OCI-M2 (cell line): ENCODE measurements at regions not wholly inside any gene's neighbourhood (a gene's known extent, or its start where the extent isn't known, plus 50 kb on each side); places are given as distances from the start of the nearest gene placed in this dataset.
A peak's percentile ranks its signal among the peaks of the same experiment; 100 is the strongest.
"Not testable (repeated sequence)": the region's sequence is repeated elsewhere in the genome, so short reads cannot be mapped to it uniquely, and the experiment has no call there.

ENCODE experiments used
- DNase-seq: peaks from one replicate; lab custom pipeline; 2025; ENCODE audit not compliant: unreplicated experiment; lab: John Stamatoyannopoulos, UW

DNA sequence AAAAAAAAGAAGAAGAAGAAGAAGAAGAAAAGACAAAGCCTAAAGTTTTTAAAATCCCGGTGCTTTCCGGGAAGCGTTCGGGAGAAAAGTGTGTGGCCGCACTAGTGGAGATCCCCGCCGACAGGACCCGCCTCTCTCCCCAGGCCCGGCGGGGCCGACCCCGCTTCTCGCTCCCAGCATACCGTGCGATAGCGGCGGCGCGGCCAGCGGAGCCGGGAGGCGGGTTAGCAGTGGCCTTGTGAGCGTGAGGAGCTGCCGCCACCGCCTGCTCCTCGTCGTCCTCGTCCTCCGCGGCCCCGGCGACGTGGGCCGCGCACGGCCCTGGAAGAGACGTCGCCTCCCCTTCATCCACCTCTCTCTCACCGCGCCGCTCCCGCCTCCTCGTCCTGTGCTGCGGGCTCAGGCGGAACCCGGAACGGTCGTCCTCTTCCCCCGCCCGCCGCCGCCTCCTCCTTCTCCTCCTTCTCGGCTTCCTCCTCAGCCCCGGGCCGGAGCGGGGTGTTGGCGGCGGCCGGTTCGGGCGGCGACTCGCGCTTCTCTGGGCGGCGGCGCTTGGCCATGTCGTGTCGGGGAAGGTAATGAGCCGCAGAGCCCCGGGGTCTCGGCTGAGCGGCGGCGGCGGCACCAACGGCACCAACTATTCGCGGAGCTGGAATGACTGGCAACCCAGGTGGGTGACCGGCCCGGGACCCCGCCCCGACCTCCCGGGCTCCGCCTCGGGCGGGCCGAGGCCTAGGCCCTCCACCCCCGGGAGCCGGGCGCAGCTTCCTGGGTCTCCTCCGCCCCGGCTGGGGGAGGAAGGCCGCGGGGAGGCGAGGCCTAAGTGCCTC lies 62.6 kb upstream of the CDR2 start:
- DNase-seq = peak; percentile 3

DNA sequence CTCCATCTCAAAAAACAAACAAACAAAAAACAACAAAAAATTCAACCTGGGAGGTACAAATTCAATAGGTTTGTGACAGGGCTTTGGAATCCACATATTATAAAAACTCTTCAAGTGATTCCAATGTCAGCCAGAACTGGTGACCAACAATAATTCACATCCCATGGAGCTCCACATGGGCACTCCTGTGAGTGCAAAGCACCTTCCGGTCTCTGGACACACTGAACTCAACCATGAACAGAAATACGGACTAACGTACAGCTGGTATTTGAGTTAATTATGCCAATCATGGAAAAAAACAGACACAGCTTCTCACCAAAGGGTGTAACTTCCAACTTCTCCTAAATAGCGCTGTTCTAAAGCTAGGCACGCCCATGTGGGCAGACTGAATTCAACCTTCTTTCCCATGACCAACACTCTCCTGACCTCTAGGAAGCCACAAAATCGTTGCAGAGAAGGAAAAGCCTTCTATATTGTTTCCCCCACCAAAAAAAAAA lies 62.0 kb upstream of the CDR2 start:
- DNase-seq = not testable (repeated sequence)

DNA sequence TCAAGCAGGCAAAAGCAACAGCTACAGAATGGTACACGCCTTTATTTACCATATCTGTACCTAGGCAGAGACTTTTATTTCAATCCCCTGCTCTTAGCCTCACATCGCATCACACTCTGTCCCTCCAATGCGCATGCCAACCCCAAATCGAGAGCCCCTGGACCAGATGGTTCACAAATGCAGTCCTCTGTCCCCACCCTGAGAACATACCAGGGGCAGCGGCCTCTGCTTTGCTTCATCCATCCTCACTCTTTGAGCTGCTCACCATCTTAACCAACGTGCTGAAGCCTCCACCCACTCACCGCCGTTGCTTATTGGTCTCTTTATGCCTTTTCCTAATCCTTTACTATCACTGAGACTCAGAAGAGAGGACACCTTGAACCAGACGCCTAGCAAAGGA lies 56.9 kb upstream of the CDR2 start:
- DNase-seq = not testable (repeated sequence)

DNA sequence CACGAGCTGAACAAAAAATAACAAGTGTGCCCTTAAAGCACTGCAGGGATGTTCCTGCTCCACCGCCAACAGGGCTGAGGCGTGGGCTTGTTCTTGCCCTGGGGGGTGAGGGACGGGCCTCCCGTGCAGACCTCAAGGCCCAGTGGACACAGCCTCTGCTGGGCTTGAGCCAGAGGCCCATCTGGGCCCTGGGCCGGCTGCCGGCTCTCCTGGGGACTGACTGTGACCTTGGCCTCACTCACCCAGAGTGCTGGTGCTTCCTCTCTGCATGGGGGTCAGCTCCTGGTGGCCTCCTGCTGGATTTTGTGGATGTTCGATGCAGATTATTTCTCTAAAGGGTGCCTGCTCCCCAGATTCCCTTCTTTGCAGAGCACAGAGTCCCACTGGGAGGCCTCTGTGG lies 54.2 kb upstream of the CDR2 start:
- DNase-seq = no peak

DNA sequence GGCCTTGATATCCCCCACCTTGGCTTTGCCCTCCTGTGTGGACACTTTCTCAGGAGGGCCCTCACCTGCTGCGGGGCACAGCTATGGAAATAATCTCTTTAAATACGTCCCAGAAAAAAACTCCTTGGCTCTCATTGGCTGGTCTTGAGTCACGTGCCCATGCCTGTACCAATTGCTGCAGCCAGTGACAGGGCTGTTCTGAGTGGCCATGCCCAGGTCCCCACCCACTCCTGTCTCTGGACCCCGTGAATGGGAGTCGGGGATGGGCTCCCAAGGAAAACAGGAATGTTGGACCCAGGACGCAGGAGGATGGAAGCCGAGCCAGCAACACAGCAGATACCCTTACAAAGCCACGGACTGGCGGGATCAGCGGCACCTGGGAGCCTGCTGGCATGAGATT lies 53.1 kb upstream of the CDR2 start:
- no peak for DNase-seq

DNA sequence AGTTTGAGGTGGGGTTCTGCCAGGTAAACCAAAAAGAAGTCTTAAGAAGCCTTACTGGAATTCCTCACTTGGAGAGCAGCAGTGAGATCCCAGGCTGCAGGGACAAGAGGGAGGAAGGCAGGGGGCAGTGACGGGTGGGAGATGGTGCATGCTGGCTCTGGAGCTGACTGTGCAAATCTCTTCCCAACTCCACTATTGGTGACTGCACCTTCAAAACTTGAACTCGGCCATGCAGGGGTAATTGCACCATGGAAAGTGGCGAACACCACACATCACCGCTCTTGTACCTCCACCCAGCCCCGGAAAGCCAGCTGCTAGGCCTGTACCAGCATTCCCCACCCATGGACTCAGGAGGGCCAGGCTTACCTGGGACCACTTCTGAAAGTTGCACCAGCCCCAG lies 51.4 kb upstream of the CDR2 start:
- no peak for DNase-seq

DNA sequence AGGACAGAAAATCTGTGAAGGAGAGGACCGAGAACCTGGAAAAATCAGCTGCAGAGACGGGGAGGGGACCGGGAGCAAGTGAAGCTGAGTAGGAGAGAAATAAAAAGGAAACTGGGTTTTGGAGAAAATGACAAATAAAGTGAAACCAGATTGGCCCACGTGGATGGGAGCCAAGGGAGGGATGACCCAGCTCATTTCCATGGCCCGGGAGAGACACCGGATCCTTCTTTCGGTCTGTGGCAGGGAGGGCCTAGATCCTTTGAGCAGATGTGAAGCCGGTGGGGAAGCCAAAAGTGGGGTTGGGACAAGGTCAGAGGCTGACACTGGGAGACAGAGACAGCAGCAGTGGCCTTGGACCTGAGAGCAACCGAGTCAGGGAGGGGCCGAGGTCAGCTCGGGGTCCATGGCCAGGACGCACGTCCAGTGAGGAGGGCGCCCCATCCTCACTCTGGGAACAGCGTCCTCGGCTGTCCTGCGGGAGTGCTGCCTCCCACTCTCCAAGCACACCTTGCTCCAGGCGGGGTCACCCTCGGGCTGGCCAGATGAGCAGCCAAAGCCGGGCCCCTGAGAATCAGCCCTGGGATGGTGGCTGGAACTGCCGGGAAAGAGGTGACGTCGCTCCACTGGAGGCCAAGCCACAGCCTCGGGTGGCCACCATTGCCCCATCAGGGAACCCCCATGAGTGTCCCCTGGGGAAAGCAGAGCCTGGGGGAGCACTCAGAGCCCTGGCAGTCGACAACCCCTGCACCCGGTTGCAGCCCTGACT lies 50.8 kb upstream of the CDR2 start:
- DNase-seq = no peak

DNA sequence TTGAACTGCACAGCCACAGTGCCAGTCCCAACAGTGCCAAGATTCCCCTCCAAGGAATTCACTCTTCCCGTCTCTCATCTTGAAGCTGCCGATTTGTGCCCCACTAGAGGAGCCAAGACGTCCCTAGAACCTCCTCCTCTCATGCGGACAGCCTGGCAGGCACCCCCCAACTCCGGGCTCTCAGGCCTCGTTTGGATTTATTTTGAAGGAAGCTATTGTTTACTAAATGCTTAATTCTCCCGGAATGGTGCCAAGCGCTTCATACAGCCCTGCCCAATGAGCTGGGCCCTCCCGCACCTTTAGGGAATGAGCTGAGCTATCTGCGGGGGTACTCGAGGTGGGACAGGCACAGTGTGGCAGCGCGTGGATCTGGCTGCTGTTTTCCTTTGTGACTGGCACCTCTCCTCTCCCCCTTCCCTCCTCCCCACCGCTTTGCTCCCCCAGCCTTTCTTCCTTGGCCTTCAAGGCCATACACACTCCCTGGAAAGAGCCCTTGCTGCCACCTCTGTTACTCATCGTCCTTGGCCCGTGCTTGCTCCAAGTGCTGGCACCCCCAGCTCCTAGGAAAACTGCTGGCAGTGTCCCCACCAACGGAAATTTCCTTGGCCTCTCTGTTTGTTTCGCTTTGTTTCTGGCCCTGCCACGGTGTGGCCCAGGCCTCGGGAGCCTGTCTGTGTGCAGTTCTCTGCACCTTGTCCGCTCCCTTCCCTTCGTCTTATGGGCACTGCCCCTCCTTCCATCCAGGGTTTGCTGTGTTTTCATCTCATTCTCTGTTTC lies 49.9 kb upstream of the CDR2 start:
- DNase-seq = no peak
